K562 (cell line): ENCODE measurements at regions not wholly inside any gene's neighbourhood (a gene's known extent, or its start where the extent isn't known, plus 50 kb on each side); places are given as distances from the start of the nearest gene placed in this dataset.

Experiments used
- ATAC-seq: fragments of 200-7000 bp; cut with Tn5 transposase; 3 replicates; pipeline ENCODE4 v1.9.1; 2020; ENCODE audit warnings: moderate library complexity
- BruUV-seq: library from RNA; stranded (reverse); fragments of 400-500 nt; replicated peaks from 2 replicates; lab custom pipeline; 2021; lab: Mats Ljungman, UMichigan
- CTCF ChIA-PET: fragments of 300-600 bp; formaldehyde crosslinking; extraction: SDS; loops from one replicate; lab custom pipeline; 2021; ENCODE audit warnings: low intra/inter-chr PET ratio; lab: Yijun Ruan, JAX
- POLR2A ChIA-PET: fragments of 300-600, 350-650 bp; sonication (Branson Sonifier 250); formaldehyde crosslinking; extraction: SDS; loops from one replicate; lab custom pipeline; 2021; ENCODE audit warnings: antibody characterized with exemption, inconsistent platforms; lab: Yijun Ruan, JAX
- DNase-seq, 4 experiments: peaks; one replicate each; pipeline versions ENCODE4 v3.0.0 to v3.0.0-alpha.2; 2011 to 2018; ENCODE audit warnings: low spot score in 3 of 4, mixed read lengths in 3 of 4; ENCODE audit errors: extremely low read depth in 1 of 4
- FAIRE-seq: peaks from 2 replicates; lab custom pipeline; 2011; peaks lifted over from hg19 to GRCh38; lab: Jason Lieb, UNC
- H2AFZ ChIP-seq: 2 replicates; pipeline ENCODE4 v1.6.0; 2011; ENCODE audit warnings: low read depth, low read length, control low read depth, inconsistent platforms
- H3K27ac ChIP-seq: fragments of 200-600 bp; 3 replicates; pipeline ENCODE4 v1.8.0; 2011; ENCODE audit warnings: low read depth, mild to moderate bottlenecking, control low read depth, inconsistent platforms, low read length, moderate library complexity, mixed read lengths; ENCODE audit errors: extremely low read depth
- H3K27me3 ChIP-seq, 2 experiments: fragments of 300-600 bp in 1 of 2; 2 replicates in 1 of 2; 3 replicates in 1 of 2; pipeline versions ENCODE4 v1.6.0 to v1.8.0; 2011; ENCODE audit warnings: inconsistent platforms in 2 of 2, low read length in 2 of 2, mild to moderate bottlenecking in 1 of 2, mixed read lengths in 1 of 2, moderate library complexity in 1 of 2; ENCODE audit not compliant: control insufficient read depth in 2 of 2, insufficient read depth in 2 of 2
- H3K36me3 ChIP-seq: fragments of 300-600 bp; 3 replicates; pipeline ENCODE4 v1.8.0; 2011; ENCODE audit warnings: mild to moderate bottlenecking, low read length, inconsistent platforms; ENCODE audit not compliant: control insufficient read depth, insufficient read depth
- H3K4me1 ChIP-seq, 2 experiments: fragments of 200-600 bp in 1 of 2; replicated peaks in 1 of 2; 2 replicates in 1 of 2; 3 replicates in 1 of 2; pipeline versions ENCODE4 v1.5.1 to v1.8.0; 2011; ENCODE audit warnings: inconsistent platforms in 2 of 2, low read length in 2 of 2, mild to moderate bottlenecking in 1 of 2, mixed read lengths in 1 of 2, moderate library complexity in 1 of 2; ENCODE audit not compliant: control insufficient read depth in 2 of 2, insufficient read depth in 2 of 2
- H3K4me2 ChIP-seq: 2 replicates; pipeline ENCODE4 v1.6.1; 2011; ENCODE audit warnings: low read length, control low read depth, inconsistent platforms, mixed read lengths; ENCODE audit not compliant: insufficient read depth
- H3K4me3 ChIP-seq: fragments of 200-600 bp; sonication (generic), shearing (Covaris generic); 2 replicates; pipeline ENCODE4 v1.5.1; 2016; ENCODE audit warnings: control low read depth, inconsistent platforms
- H3K79me2 ChIP-seq: fragments of 200-600 bp; 3 replicates; pipeline ENCODE4 v1.8.0; 2011; ENCODE audit warnings: low read length, inconsistent platforms; ENCODE audit not compliant: control insufficient read depth, insufficient read depth
- H3K9ac ChIP-seq, 2 experiments: 2 replicates each; pipeline versions ENCODE4 v1.6.0 to v1.6.1; 2011; ENCODE audit warnings: low read depth in 2 of 2, low read length in 2 of 2, control low read depth in 1 of 2, inconsistent platforms in 1 of 2, mild to moderate bottlenecking in 1 of 2, mixed read lengths in 1 of 2; ENCODE audit not compliant: insufficient read depth in 1 of 2
- H3K9me1 ChIP-seq: one replicate; pipeline ENCODE4 v1.6.0; 2011; ENCODE audit warnings: inconsistent platforms, mild to moderate bottlenecking, low read length, moderate library complexity; ENCODE audit not compliant: control insufficient read depth, insufficient read depth
- H3K9me3 ChIP-seq: replicated peaks from 2 replicates; pipeline ENCODE4 v1.5.1; 2011; ENCODE audit warnings: low read depth, low read length, inconsistent platforms; ENCODE audit not compliant: control insufficient read depth, insufficient read depth
- H4K20me1 ChIP-seq: replicated peaks from 2 replicates; pipeline ENCODE4 v1.6.1; 2011; ENCODE audit warnings: low read length, inconsistent platforms, mixed read lengths; ENCODE audit not compliant: control insufficient read depth, insufficient read depth
- BCLAF1 ChIP-seq, 2 experiments: fragments of 450-650 bp in 1 of 2; IDR thresholded peaks; 2 replicates each; pipeline ENCODE4 v1.6.1; 2011 to 2017; ENCODE audit warnings: low read depth in 2 of 2, antibody characterized with exemption in 1 of 2, borderline replicate concordance in 1 of 2, low read length in 1 of 2, mild to moderate bottlenecking in 1 of 2, mixed read lengths in 1 of 2; ENCODE audit not compliant: control insufficient read depth in 1 of 2
- CBX5 ChIP-seq: IDR thresholded peaks from 2 replicates; pipeline ENCODE4 v1.6.1; 2014; ENCODE audit warnings: low read depth, borderline replicate concordance
- CREBBP ChIP-seq: IDR thresholded peaks from one replicate; pipeline ENCODE4 v1.6.1; 2012; ENCODE audit warnings: low read depth, mild to moderate bottlenecking, control low read depth, inconsistent platforms, low read length
- PBX2 ChIP-seq, 2 experiments: IDR thresholded peaks in 1 of 2; conservative IDR thresholded peaks in 1 of 2; 2 replicates each; pipeline ENCODE4 v1.6.1; 2016; ENCODE audit warnings: low read depth in 2 of 2, mild to moderate bottlenecking in 1 of 2, missing compliant biosample characterization in 1 of 2, missing genetic modification characterization in 1 of 2, moderate library complexity in 1 of 2
- SOX6 ChIP-seq: fragments of 450-650 bp; IDR thresholded peaks from 2 replicates; pipeline ENCODE4 v1.6.1; 2014; ENCODE audit warnings: mild to moderate bottlenecking
- ZFP36 ChIP-seq: fragments of 150-350 bp; IDR thresholded peaks from 2 replicates; pipeline ENCODE4 v1.6.1; 2018; ENCODE audit warnings: low read length, low read depth; ENCODE audit not compliant: partially characterized antibody
- ZNF24 ChIP-seq: fragments of 450-650 bp; IDR thresholded peaks from 2 replicates; pipeline ENCODE4 v1.6.1; 2016
- ZNF408 ChIP-seq: fragments of 250-450 bp; sonication (Bioruptor Pico); IDR thresholded peaks from 2 replicates; pipeline ENCODE4 v1.4.0; 2020; ENCODE audit warnings: low read depth, mild to moderate bottlenecking, moderate library complexity
- WGBS: fragments of 100-300 bp; shearing (Covaris generic); methylation state at CpG from one replicate; pipeline ENCODE4 v1.1.6; 2016; ENCODE audit warnings: low coverage, mixed read lengths; ENCODE audit not compliant: insufficient coverage; ENCODE audit errors: missing lambda C conversion rate; 5-methylcytosine and 5-hydroxymethylcytosine counted together
- in situ Hi-C: fragments of 300-500 bp; cut with MboI; formaldehyde crosslinking; loops from 4 replicates; pipeline ENCODE4 v1.15.0; 2018; ENCODE audit warnings: inconsistent platforms, mixed read lengths
- intact Hi-C: fragments of 100-400 bp; cut with micrococcal nuclease; formaldehyde crosslinking; loops from 2 replicates; pipeline ENCODE4 v1.14.2; 2022

GRCh38 chr1:113211467-113211866 is 138.5 kb downstream of the LRIG2 start (continued):
- TF ChIP-seq PBX2 (CRISPR knock-in tag; IDR thresholded peaks at IDR 0.05; ENCODE audit: low read depth) (no peak), PBX2 (tag; conservative IDR thresholded peaks at IDR 0.05; ENCODE audit: low read depth) (no peak), SOX6 (0 out of 2 replicates have a peak, but pooled peaks have one; percentile 13)
- TF ChIP-seq, all 486 proteins: peak for 35

GRCh38 chr1:113215015-113215414 is 142.0 kb downstream of the LRIG2 start:
- H3K4me1 ChIP-seq: peaks cover 43 to 49% of the 10 kb centered on the region in 2 experiments
- intact Hi-C loops: loop anchor here (5.0 kb wide), 2 partner anchors 73 to 462 kb away; no protein-coding TSS in a partner anchor
- TF ChIP-seq ZNF408 (CRISPR knock-in tag) (no peak), ZNF24 (no peak), CBX5 (0 out of 2 replicates have a peak, but pooled peaks have one; percentile 26), BCLAF1 (IDR thresholded peaks at IDR 0.05; ENCODE audit: borderline replicate concordance in 1 of 2, control insufficient read depth in 1 of 2, low read depth in 2 of 2, low read length in 1 of 2) (no peak), ZFP36 (peak; percentile 70), CREBBP (no peak)
- ATAC-seq: no peak
- H3K27me3 ChIP-seq: no peaks in the 10 kb centered on the region
- no peak overlapping the region for H3K9ac ChIP-seq
- H3K27ac ChIP-seq: no peak overlapping the region
- WGBS: 29% methylated on average over 3 of the region's 3 CpGs
- in situ Hi-C loops: no loop called here
- no peak for DNase-seq
- peaks cover 3% of the 10 kb centered on the region for H3K9me1 ChIP-seq
- ChIA-PET CTCF (no interaction called here), POLR2A (interaction anchor here (0.6 to 1.1 kb wide), 2 partner anchors 8 to 1025 kb away, joined by 3 to 4 read pairs; no protein-coding TSS in a partner anchor)
- H3K9me3 ChIP-seq: peaks cover 10% of the 10 kb centered on the region
- H3K36me3 ChIP-seq: no peaks in the 10 kb centered on the region
- H3K4me3 ChIP-seq: no peak overlapping the region
- no peak overlapping the region for H3K4me2 ChIP-seq
- no peak for FAIRE-seq
- H4K20me1 ChIP-seq: no peaks in the 10 kb centered on the region
- no peaks in the 10 kb centered on the region for H3K79me2 ChIP-seq
- BruUV-seq: no TSS peak
- H2AFZ ChIP-seq: no peak overlapping the region
